ENCODE measurements at regions not wholly inside any gene's neighbourhood (a gene's known extent, or its start where the extent isn't known, plus 50 kb on each side); places are given as distances from the start of the nearest gene placed in this dataset.

DNA sequence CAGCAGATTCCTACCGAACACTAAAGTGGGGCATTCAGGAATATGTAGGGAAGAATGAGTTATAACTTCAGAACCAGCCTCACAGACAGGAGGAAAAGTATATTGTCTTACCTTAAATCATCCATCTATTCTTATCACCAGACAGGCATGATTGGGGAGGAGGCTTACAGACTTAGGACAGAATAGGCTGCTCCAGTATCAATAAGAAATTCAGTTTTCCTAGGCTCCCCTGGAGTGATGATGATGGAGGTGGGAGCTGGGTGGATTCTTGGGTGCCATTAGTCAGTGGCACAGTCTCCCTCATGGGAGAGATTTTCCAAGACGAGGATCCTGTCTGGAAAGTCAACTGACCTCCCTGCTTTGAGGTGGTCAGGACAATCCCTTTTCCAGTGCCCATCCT, 225.0 kb downstream of the AASDHPPT start:
- TF ChIP-seq, protein P1, sequence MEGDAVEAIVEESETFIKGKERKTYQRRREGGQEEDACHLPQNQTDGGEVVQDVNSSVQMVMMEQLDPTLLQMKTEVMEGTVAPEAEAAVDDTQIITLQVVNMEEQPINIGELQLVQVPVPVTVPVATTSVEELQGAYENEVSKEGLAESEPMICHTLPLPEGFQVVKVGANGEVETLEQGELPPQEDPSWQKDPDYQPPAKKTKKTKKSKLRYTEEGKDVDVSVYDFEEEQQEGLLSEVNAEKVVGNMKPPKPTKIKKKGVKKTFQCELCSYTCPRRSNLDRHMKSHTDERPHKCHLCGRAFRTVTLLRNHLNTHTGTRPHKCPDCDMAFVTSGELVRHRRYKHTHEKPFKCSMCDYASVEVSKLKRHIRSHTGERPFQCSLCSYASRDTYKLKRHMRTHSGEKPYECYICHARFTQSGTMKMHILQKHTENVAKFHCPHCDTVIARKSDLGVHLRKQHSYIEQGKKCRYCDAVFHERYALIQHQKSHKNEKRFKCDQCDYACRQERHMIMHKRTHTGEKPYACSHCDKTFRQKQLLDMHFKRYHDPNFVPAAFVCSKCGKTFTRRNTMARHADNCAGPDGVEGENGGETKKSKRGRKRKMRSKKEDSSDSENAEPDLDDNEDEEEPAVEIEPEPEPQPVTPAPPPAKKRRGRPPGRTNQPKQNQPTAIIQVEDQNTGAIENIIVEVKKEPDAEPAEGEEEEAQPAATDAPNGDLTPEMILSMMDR (conservative IDR thresholded peaks at IDR 0.05; ENCODE audit: low read depth, low read length) = no peak
- TF ChIP-seq EZH2 (IDR thresholded peaks at IDR 0.05; ENCODE audit: borderline replicate concordance, low read depth, low read length, poor library complexity, severe bottlenecking) = no peak

Data from A673 (cell line).